RWPE1 (cell line): ENCODE measurements at regions not wholly inside any gene's neighbourhood (a gene's known extent, or its start where the extent isn't known, plus 50 kb on each side); places are given as distances from the start of the nearest gene placed in this dataset.

ENCODE experiments used
- CTCF ChIA-PET: fragments of 350-600 bp; sonication (Branson Sonifier 250); formaldehyde crosslinking; extraction: SDS; loops from one replicate; lab custom pipeline; 2021; lab: Yijun Ruan, JAX
- POLR2A ChIA-PET: fragments of 400-600 bp; formaldehyde crosslinking; extraction: SDS; loops from one replicate; lab custom pipeline; 2020; ENCODE audit warnings: antibody characterized with exemption; ENCODE audit not compliant: low non-redundant PET; lab: Yijun Ruan, JAX
- DNase-seq: peaks from one replicate; pipeline ENCODE4 v3.0.0; 2012; ENCODE audit warnings: low spot score
- H3K27ac ChIP-seq: fragments of 450-650 bp; 2 replicates; pipeline ENCODE4 v1.5.1; 2017
- CTCF ChIP-seq: fragments of 450-650 bp; conservative IDR thresholded peaks from 2 replicates; pipeline ENCODE4 v1.5.1; 2017; ENCODE audit warnings: low read depth, mild to moderate bottlenecking

GRCh38 chr1:73160759-73161158, 878.4 kb upstream of the NEGR1 start:
- DNase-seq: no peak
- H3K27ac ChIP-seq: no peak overlapping the region
- ChIA-PET POLR2A (no interaction called here), CTCF (no interaction called here)
- TF ChIP-seq CTCF: no peak

- TF ChIP-seq CTCF: no peak
- DNase-seq: no peak
- H3K27ac ChIP-seq: no peak overlapping the region
- POLR2A ChIA-PET: no interaction called here
- CTCF ChIA-PET: no interaction called here
Measured at GRCh38 chr1:73144311-73144710, 862.0 kb upstream of the NEGR1 start.

- CTCF ChIA-PET: no interaction called here
Measured at GRCh38 chr1:73136975-73137374, 854.6 kb upstream of the NEGR1 start.

GRCh38 chr1:73106931-73107330, 824.6 kb upstream of the NEGR1 start:
- no peak overlapping the region for H3K27ac ChIP-seq
- no peak for DNase-seq
- CTCF ChIA-PET: no interaction called here
- no peak for TF ChIP-seq CTCF
- POLR2A ChIA-PET: no interaction called here

More at GRCh38 chr1:73136975-73137374, 854.6 kb upstream of the NEGR1 start:
- POLR2A ChIA-PET: no interaction called here
- no peak for TF ChIP-seq CTCF
- no peak for DNase-seq
- no peak overlapping the region for H3K27ac ChIP-seq

- DNase-seq: no peak
- H3K27ac ChIP-seq: no peak overlapping the region
- ChIA-PET CTCF (interaction anchor here (0.6 kb wide), 2 partner anchors 43 to 358 kb away, joined by 3 read pairs; no protein-coding TSS in a partner anchor), POLR2A (no interaction called here)
- TF ChIP-seq CTCF: no peak
Measured at GRCh38 chr1:73105755-73106154, 823.4 kb upstream of the NEGR1 start.

GRCh38 chr1:73104749-73105148, 822.4 kb upstream of the NEGR1 start:
- POLR2A ChIA-PET: no interaction called here
- no peak for DNase-seq
- TF ChIP-seq CTCF: no peak
- H3K27ac ChIP-seq: no peak overlapping the region
- CTCF ChIA-PET: interaction anchor here (0.6 kb wide), 1 partner anchor 40 kb away, joined by 6 read pairs; no protein-coding TSS in a partner anchor

GRCh38 chr1:73100216-73100615, 817.9 kb upstream of the NEGR1 start:
- peak; percentile 0 for DNase-seq
- H3K27ac ChIP-seq: no peak overlapping the region
- ChIA-PET POLR2A (no interaction called here), CTCF (interaction anchor here (0.6 kb wide), 1 partner anchor 471 kb away, joined by 3 read pairs; no protein-coding TSS in a partner anchor)
- TF ChIP-seq CTCF: no peak
